Brain microvascular endothelial cell (primary cell): ENCODE measurements at regions not wholly inside any gene's neighbourhood (a gene's known extent, or its start where the extent isn't known, plus 50 kb on each side); places are given as distances from the start of the nearest gene placed in this dataset.
A peak's percentile ranks its signal among the peaks of the same experiment; 100 is the strongest.

Experiments
- DNase-seq: peaks from one replicate; pipeline ENCODE4 v3.0.0-alpha.2; 2020
- H3K27ac ChIP-seq: fragments of 250-450 bp; sonication (Bioruptor Pico); 2 replicates; pipeline ENCODE4 v1.5.1; 2020; ENCODE audit warnings: mild to moderate bottlenecking, moderate library complexity
- H3K27me3 ChIP-seq: fragments of 250-450 bp; sonication (Bioruptor Pico); replicated peaks from 2 replicates; pipeline ENCODE4 v1.5.1; 2020; ENCODE audit warnings: mild to moderate bottlenecking
- H3K36me3 ChIP-seq: fragments of 250-450 bp; sonication (Bioruptor Pico); replicated peaks from 2 replicates; pipeline ENCODE4 v1.5.1; 2020; ENCODE audit warnings: mild to moderate bottlenecking
- H3K4me3 ChIP-seq: 2 replicates; pipeline ENCODE4 v1.5.1; 2011; ENCODE audit warnings: low read depth, mild to moderate bottlenecking, control low read depth, low read length, moderate library complexity
- CTCF ChIP-seq: IDR thresholded peaks from 2 replicates; pipeline ENCODE4 v1.5.1; 2011; ENCODE audit warnings: low read depth, mild to moderate bottlenecking, moderate library complexity, low read length, control low read depth, inconsistent platforms; ENCODE audit errors: missing control alignments
- in situ Hi-C: cut with HindIII; loops from 2 replicates; pipeline ENCODE4 v1.10.0; 2017; ENCODE audit warnings: low sequenced_read_pairs, low pct_ligation_motif_present

DNA sequence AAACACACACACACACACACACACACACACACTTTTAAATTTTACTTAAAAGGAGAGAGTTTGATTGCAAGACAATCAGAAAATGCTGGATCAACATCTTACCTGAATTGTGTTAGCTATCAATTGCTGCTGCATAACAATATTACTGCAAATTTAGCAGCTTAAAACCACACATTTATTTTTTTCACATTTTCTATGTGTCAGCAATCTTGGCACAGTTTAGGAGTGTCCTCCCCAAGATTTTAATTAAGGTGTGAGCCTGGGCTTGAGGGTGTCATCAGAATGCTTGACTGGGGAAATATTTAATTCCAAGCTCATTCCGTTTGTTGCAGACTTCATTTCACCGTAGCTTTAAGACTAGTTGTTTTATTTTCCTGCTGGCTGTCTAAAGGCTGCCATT lies 431.0 kb upstream of the GJE1 start:
- DNase-seq: no peak
- in situ Hi-C loops: no loop called here
- Histone ChIP-seq H3K27me3 (no peaks in the 10 kb centered on the region), H3K4me3 (no peak overlapping the region), H3K36me3 (no peaks in the 10 kb centered on the region), H3K27ac (no peak overlapping the region)
- no peak for TF ChIP-seq CTCF

GRCh38 chr6:141700819-141701218 lies 431.9 kb upstream of the GJE1 start:
- H3K27ac ChIP-seq: no peak overlapping the region
- H3K36me3 ChIP-seq: no peaks in the 10 kb centered on the region
- DNase-seq: no peak
- H3K27me3 ChIP-seq: no peaks in the 10 kb centered on the region
- no peak overlapping the region for H3K4me3 ChIP-seq
- in situ Hi-C loops: no loop called here
- TF ChIP-seq CTCF: no peak

DNA sequence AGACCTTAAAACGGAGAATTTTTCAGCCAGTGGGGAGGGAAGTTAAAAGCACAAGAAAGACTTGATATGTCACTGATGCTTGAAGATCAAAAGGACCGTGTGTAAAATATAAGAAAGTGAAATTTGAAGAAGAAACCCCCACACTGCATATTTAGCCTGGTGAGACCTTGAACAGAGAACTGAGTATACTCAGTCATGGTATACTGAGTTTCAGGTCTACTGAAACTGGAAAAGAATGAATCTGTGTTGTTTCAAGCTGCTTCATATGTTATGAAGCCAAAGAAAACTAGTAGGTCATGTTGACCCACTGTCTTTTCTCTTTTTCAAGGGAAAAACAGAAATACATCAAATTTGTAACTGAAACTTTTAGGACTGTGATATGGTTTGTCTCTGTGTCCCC lies 443.8 kb upstream of the GJE1 start:
- no peaks in the 10 kb centered on the region for H3K27me3 ChIP-seq
- no peaks in the 10 kb centered on the region for H3K36me3 ChIP-seq
- in situ Hi-C loops: no loop called here
- no peak overlapping the region for H3K4me3 ChIP-seq
- no peak for TF ChIP-seq CTCF
- no peak for DNase-seq
- H3K27ac ChIP-seq: no peak overlapping the region

DNA sequence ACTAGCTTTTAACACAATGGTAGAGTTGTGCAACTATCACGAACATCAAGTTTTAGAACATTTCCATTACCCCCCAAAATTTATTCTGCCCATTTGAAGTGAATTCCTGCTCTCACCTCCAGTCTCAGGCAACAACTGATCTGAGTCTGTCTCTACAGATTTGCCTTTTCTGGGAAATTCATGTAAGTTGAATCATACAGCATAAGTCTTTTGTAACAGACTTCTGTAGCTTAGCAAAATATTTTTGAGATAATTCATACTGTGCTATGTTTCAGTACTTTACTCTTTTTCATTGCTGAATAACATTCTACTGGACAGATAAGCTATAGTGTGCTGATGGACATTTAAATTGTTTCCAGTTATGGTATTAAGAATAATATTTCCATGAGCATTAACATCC lies 447.3 kb upstream of the GJE1 start:
- no peak for DNase-seq
- Histone ChIP-seq H3K27ac (no peak overlapping the region), H3K4me3 (no peak overlapping the region), H3K27me3 (no peaks in the 10 kb centered on the region), H3K36me3 (no peaks in the 10 kb centered on the region)
- TF ChIP-seq CTCF: no peak
- in situ Hi-C loops: no loop called here

DNA sequence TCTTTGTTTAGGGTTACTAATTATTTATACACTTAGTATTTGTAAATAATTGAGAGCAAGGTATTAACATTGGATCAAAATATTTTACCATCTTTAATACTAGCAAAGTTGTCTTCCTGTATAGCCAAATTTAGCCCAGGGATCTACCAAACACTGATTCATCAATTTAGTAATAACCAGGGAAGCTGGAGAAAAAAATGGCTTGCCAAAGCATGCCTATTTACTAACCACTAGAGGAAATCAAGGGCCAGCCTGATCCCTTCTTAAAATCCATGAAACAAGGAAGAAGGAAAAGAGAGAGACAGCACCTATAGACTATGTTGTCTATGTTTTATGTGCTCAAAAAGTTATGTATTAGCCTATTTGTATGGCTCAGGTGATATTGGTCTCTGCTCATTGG lies 450.3 kb upstream of the GJE1 start:
- TF ChIP-seq CTCF: no peak
- in situ Hi-C loops: no loop called here
- Histone ChIP-seq H3K27me3 (no peaks in the 10 kb centered on the region), H3K36me3 (no peaks in the 10 kb centered on the region), H3K27ac (no peak overlapping the region), H3K4me3 (no peak overlapping the region)
- DNase-seq: no peak

DNA sequence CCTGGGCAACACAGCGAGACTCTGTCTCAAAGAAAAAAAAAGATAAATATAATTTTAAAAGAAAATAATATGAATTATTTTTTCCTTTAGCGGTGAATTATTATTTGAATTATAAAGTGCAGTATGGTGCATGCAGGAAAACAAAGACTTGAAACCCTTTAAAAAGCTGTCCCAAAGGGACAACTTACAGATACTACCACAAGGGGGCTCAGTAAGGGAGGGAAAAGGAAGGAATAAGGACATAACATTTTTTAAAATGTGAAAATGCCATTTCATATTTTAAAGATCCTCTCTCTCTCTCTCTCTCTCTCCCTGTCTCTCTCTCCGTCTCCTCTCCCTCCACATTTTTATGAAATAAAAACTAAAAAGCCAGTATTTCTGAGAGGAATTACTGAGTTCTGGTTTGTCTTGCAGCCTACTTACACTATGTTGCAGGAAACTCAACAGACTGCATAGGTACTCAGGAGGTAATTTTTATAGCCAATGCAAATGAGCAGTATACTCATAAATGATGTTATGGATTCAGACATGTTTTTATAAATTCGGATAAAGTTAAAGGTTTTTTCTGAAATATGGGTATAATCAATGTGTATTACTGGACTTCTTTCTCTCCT lies 455.0 kb upstream of the GJE1 start:
- DNase-seq: peak; percentile 24
- no peaks in the 10 kb centered on the region for H3K27me3 ChIP-seq
- in situ Hi-C loops: no loop called here
- no peak overlapping the region for H3K27ac ChIP-seq
- TF ChIP-seq CTCF: peak; percentile 64
- no peak overlapping the region for H3K4me3 ChIP-seq
- H3K36me3 ChIP-seq: no peaks in the 10 kb centered on the region
